ENCODE measurements at regions not wholly inside any gene's neighbourhood (a gene's known extent, or its start where the extent isn't known, plus 50 kb on each side); places are given as distances from the start of the nearest gene placed in this dataset.

DNA sequence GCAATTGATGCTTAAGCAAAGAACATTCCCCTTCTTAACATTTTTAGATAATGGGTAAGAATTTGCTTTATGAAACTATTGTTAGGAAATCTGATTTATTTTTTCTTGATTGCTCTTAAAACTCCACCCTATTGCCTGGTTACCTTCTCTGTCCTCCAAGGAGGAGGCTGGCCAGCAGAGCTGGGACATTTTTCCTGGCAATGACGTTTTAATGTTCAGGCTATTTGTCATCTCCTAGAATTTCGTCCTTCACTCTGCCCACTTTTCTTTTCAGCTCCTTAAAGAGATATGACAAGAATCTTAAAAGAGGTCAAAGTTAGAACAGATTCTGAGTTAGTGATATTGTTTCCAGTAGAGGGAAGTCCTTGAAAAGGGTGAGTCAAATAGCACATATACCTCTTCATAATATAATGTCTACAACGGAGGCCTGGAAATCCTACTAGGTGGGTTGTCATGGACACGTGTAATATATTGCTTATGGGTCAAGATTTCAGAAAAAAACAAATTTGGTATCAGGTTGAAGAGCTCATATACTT, 141.0 kb downstream of the CMPK2 start:
- TF ChIP-seq, protein P1, sequence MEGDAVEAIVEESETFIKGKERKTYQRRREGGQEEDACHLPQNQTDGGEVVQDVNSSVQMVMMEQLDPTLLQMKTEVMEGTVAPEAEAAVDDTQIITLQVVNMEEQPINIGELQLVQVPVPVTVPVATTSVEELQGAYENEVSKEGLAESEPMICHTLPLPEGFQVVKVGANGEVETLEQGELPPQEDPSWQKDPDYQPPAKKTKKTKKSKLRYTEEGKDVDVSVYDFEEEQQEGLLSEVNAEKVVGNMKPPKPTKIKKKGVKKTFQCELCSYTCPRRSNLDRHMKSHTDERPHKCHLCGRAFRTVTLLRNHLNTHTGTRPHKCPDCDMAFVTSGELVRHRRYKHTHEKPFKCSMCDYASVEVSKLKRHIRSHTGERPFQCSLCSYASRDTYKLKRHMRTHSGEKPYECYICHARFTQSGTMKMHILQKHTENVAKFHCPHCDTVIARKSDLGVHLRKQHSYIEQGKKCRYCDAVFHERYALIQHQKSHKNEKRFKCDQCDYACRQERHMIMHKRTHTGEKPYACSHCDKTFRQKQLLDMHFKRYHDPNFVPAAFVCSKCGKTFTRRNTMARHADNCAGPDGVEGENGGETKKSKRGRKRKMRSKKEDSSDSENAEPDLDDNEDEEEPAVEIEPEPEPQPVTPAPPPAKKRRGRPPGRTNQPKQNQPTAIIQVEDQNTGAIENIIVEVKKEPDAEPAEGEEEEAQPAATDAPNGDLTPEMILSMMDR (IDR thresholded peaks at IDR 0.05; ENCODE audit: insufficient read depth, low read depth, low read length): no peak
- TF ChIP-seq EZH2 (IDR thresholded peaks at IDR 0.05; ENCODE audit: insufficient read depth, low read length): no peak
